ENCODE measurements at regions not wholly inside any gene's neighbourhood (a gene's known extent, or its start where the extent isn't known, plus 50 kb on each side); places are given as distances from the start of the nearest gene placed in this dataset.
"Not testable (repeated sequence)": the region's sequence is repeated elsewhere in the genome, so short reads cannot be mapped to it uniquely, and the experiment has no call there.

- no peak for DNase-seq (ENCODE audit: low spot score)
Measured at GRCh38 chr21:20800106-20800505, 198.1 kb upstream of the NCAM2 start.

- no peak for DNase-seq (ENCODE audit: low spot score)
Measured at GRCh38 chr21:20802201-20802600, 196.0 kb upstream of the NCAM2 start.

GRCh38 chr21:20802631-20803260 is 195.5 kb upstream of the NCAM2 start:
- no peak for DNase-seq (ENCODE audit: low spot score)

GRCh38 chr21:20811702-20812101 is 186.5 kb upstream of the NCAM2 start:
- DNase-seq (ENCODE audit: low spot score), result no peak

GRCh38 chr21:20814090-20814489 is 184.1 kb upstream of the NCAM2 start:
- DNase-seq (ENCODE audit: low spot score), result no peak

GRCh38 chr21:20822666-20823065 is 175.5 kb upstream of the NCAM2 start:
- DNase-seq (ENCODE audit: low spot score), result no peak

GRCh38 chr21:20852866-20853265 is 145.3 kb upstream of the NCAM2 start:
- DNase-seq (ENCODE audit: low spot score), result no peak

GRCh38 chr21:20856926-20857325 is 141.3 kb upstream of the NCAM2 start:
- no peak for DNase-seq (ENCODE audit: low spot score)

- no peak for DNase-seq (ENCODE audit: low spot score)
Measured at GRCh38 chr21:20874202-20874601, 124.0 kb upstream of the NCAM2 start.

- no peak for DNase-seq (ENCODE audit: low spot score)
Measured at GRCh38 chr21:20875742-20876141, 122.5 kb upstream of the NCAM2 start.

- no peak for DNase-seq (ENCODE audit: low spot score)
Measured at GRCh38 chr21:20877976-20878375, 120.2 kb upstream of the NCAM2 start.

GRCh38 chr21:20882462-20883407 is 115.5 kb upstream of the NCAM2 start:
- DNase-seq (ENCODE audit: low spot score), result peak; percentile 48

GRCh38 chr21:20883408-20883800 is 114.8 kb upstream of the NCAM2 start:
- no peak for DNase-seq (ENCODE audit: low spot score)

- no peak for DNase-seq (ENCODE audit: low spot score)
Measured at GRCh38 chr21:20902511-20902910, 95.7 kb upstream of the NCAM2 start.

- no peak for DNase-seq (ENCODE audit: low spot score)
Measured at GRCh38 chr21:20902998-20903397, 95.2 kb upstream of the NCAM2 start.

- DNase-seq (ENCODE audit: low spot score), result not testable (repeated sequence)
Measured at GRCh38 chr21:20927555-20927954, 70.7 kb upstream of the NCAM2 start.

GRCh38 chr21:20942523-20942922 is 55.7 kb upstream of the NCAM2 start:
- DNase-seq (ENCODE audit: low spot score), result no peak

- DNase-seq (ENCODE audit: low spot score), result no peak
Measured at GRCh38 chr21:20943561-20943997, 54.6 kb upstream of the NCAM2 start.

- DNase-seq (ENCODE audit: low spot score), result no peak
Measured at GRCh38 chr21:20944139-20944538, 54.1 kb upstream of the NCAM2 start.

GRCh38 chr21:20946701-20947100 is 51.5 kb upstream of the NCAM2 start:
- no peak for DNase-seq (ENCODE audit: low spot score)
